HG02885 (cell line): ENCODE measurements at regions not wholly inside any gene's neighbourhood (a gene's known extent, or its start where the extent isn't known, plus 50 kb on each side); places are given as distances from the start of the nearest gene placed in this dataset.
"Not testable (repeated sequence)": the region's sequence is repeated elsewhere in the genome, so short reads cannot be mapped to it uniquely, and the experiment has no call there.

Experiments used
- ATAC-seq: cut with Tn5 transposase; IDR thresholded peaks from one replicate; pipeline ENCODE4 v1.9.1; 2021; ENCODE audit warnings: mild to moderate bottlenecking; ENCODE audit not compliant: unreplicated experiment, poor library complexity

GRCh38 chr9:38170763-38171537, 101.9 kb upstream of the SHB start:
- ATAC-seq, result not testable (repeated sequence)

DNA sequence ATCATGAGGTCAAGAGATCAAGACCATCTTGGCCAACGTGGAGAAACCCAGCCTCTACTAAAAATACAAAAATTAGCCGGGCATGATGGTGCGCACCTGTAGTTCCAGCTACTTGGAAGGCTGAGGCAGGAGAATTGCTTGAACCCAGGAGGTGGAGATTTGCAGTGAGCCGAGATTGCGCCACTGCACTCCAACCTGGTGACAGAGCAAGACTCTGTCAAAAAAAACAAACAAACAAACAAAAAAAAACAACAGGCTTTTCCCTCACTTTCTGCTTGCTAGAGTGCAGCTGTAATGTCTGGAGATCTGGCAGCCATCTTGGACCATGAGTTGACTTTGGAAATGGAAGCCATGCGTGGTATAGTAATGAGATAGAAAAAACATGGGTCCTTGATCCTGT, 101.1 kb upstream of the SHB start:
- ATAC-seq, result not testable (repeated sequence)

GRCh38 chr9:38166501-38166900, 97.5 kb upstream of the SHB start:
- no peak for ATAC-seq

- no peak for ATAC-seq
Measured at GRCh38 chr9:38164659-38165221, 95.7 kb upstream of the SHB start.

GRCh38 chr9:38163518-38163917, 94.5 kb upstream of the SHB start:
- ATAC-seq, result no peak

- ATAC-seq, result no peak
Measured at GRCh38 chr9:38162332-38163211, 93.5 kb upstream of the SHB start.

DNA sequence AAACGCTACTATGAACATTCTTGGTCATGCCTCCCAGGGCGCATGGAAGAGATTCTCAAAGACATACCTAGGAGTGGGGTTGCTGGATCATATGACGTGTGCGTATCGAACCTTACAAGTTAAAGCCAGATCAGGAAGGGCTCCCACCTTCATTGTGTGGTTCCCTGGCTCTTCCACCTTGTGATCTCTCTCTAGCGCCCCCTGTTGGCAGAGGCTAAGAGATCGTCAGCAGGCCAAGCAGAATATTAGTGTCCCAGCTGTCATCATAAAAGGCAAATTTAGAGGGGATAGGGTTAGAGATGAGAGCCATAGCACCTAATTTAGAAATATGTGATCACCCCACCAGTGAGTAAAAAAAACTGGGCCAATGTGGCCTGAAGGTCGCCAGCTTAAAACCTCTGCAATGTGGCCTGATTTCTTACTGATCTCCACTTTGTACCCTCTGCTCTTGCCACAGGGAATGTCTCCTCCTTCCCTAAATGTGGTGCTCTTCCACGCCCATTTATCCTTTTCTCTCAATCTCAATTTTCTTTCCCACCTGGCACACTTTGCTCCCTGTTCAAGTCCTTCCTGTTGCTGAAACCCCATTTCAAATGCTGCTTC, 91.7 kb upstream of the SHB start:
- no peak for ATAC-seq

- no peak for ATAC-seq
Measured at GRCh38 chr9:38159599-38159998, 90.6 kb upstream of the SHB start.

- no peak for ATAC-seq
Measured at GRCh38 chr9:38158628-38159027, 89.6 kb upstream of the SHB start.

DNA sequence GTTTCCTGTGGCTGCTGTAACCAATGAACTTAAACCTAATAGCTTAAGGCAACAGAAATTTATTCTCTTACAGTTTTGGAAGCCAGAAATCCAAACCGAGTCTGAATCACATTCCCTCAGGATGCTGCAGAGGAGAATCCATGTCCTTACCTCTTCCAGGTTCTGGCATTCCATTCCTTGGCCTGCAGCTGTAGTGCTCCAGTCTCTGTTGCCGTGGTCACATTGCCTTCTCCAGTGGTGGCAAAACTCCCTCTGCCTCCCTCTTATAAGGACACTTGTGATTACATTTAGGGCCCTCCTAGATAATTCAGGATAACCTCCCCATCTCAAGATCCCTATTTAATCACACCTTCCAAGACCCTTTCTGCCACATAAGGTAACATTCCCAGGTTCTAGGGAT, 88.7 kb upstream of the SHB start:
- no peak for ATAC-seq

- no peak for ATAC-seq
Measured at GRCh38 chr9:38154501-38155421, 85.7 kb upstream of the SHB start.

DNA sequence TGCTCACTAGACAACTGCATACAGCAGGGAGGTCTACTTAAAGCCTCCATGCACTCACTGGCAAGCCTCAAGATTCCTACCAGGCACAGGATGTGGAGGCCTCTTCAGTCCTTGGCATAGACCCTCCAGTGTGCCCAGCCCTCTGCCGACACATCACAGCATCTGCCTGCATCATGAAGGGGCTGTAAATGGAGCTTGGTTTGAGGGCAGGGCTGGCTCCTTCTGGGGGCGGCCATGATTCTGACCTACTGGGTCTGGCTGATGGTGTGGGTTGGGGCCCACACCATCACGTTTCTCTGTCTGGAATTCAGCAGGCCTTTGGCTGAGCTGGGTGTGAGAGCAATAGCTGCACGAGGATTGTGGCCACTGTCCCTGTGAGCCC, 84.9 kb upstream of the SHB start:
- ATAC-seq, result no peak

DNA sequence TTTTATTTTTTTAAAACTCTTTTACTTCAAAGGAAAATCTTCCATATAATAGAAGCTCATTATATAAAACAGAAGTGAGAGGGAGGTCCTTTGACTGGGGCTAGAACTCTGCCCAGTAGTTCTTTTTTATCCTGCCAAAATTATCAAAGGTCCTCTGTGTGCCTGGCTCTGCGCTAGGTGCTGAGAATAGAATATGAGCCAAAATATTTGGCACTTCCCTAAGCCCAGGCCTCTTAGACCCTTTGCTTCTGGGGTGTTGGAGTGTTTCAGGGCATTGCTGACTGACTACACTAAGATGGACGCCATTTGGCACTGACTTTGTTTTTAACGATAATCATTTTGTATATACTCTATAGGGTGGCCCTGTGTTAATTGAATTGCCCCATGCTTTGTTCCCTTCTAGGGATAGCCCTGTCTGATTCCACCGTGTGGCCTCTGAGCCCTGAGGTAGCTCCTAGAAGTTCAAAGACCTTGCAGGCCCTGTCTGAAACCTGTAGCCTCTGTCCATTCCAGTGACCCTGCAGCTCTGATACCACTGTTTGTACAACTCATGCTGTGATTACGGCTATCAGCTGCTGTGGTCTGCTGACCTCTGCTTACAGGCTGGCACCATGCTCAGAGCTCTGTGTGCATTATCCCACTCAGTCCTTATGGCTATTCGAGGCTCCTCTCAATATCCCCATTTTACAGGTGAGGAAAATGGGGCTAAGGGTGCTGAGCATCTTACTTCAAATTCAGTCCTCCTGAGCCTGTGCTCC, 84.3 kb upstream of the SHB start:
- no peak for ATAC-seq

DNA sequence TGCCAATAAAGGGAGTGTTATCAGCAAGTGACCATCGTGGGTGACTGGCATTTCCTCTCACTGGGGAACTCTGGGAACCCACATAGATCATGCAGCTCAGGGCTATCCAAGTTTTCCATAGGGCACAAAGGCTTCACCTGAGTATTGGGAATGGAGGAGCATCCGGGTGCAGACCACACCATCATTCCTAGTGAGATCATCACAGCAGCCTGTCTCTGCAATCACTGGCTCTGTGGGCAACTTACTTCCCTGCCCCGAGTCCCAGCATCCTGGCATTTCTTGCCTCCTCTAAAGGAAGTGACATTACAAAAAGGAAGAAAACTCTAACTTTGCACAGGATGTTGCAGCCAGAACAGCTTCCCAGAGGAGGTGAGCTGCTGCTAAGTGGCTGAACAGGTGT, 80.6 kb upstream of the SHB start:
- no peak for ATAC-seq

GRCh38 chr9:38146844-38147243, 77.8 kb upstream of the SHB start:
- no peak for ATAC-seq

GRCh38 chr9:38145526-38146053, 76.6 kb upstream of the SHB start:
- no peak for ATAC-seq

- ATAC-seq, result no peak
Measured at GRCh38 chr9:38144421-38144820, 75.4 kb upstream of the SHB start.

DNA sequence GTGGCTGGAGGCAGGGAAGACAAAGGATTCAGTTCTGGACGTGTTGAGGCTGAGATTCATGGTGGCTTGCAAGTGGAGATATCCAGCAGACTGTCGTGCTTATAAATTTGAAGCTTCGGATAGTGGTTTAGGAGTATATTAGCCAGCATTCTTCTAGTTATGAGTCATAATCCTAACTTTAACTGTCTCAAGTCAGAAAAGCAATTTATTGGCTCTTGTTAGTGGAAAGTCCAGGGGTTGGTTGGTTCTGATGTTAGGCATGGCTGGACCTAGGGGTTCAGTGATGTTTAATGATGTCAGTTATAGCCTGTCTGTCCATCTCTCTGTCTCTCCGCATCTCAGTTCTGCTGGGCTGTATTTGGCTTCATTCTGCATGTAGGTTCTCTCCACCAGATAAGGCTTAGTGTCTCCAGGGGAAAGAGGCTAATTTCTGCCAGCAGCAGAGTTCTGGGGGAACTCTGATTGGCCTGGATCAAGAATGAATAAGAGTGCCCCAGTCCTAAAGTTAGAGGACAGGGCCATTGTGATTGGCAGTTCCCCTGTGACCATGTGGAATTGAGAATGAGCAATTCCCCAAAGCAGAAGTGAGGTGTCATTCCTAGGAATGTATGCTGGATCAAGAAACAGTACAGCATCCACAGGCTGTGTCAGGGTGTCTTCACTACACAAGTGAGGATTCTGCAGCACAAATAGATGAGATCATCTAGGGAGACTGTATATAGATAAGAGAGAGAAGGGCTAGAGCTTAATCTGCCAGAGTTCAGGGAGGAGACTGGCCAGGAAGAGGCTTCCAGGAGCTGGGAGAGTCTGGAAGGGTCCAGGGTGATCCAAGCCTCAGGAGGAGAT, 72.9 kb upstream of the SHB start:
- no peak for ATAC-seq
